GM12864 (cell line): ENCODE measurements at regions not wholly inside any gene's neighbourhood (a gene's known extent, or its start where the extent isn't known, plus 50 kb on each side); places are given as distances from the start of the nearest gene placed in this dataset.

ENCODE experiments used
- DNase-seq: peaks from one replicate; pipeline ENCODE4 v3.0.0-alpha.2; 2011; ENCODE audit warnings: low read depth
- H3K4me3 ChIP-seq: 2 replicates; pipeline ENCODE4 v1.5.1; 2011; ENCODE audit warnings: mild to moderate bottlenecking, low read depth, low read length, control low read depth
- CTCF ChIP-seq: IDR thresholded peaks from 2 replicates; pipeline ENCODE4 v1.5.1; 2011; ENCODE audit warnings: low read depth, mild to moderate bottlenecking, moderate library complexity, low read length, control low read depth, inconsistent platforms; ENCODE audit errors: missing control alignments

DNA sequence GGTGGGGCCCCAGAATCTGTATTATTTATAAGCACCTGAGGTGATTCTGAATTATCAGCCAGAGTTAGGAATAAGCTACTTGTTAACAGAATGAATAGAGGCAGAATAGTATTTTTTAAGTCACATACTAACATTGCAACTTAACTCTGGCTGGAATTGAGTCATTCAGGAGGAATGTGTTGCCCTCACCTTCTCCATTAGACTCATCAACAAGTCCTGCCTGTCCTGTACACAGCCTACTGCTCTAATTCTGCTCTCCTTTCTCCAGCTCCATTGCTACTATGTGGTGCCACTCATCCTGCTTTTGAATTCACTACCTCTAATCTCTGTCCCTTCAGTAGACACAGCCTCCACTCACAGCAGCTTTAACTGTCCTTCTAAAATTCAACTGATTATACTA lies 669.4 kb downstream of the DHX35 start:
- no peak for TF ChIP-seq CTCF
- H3K4me3 ChIP-seq = no peak overlapping the region
- no peak for DNase-seq

DNA sequence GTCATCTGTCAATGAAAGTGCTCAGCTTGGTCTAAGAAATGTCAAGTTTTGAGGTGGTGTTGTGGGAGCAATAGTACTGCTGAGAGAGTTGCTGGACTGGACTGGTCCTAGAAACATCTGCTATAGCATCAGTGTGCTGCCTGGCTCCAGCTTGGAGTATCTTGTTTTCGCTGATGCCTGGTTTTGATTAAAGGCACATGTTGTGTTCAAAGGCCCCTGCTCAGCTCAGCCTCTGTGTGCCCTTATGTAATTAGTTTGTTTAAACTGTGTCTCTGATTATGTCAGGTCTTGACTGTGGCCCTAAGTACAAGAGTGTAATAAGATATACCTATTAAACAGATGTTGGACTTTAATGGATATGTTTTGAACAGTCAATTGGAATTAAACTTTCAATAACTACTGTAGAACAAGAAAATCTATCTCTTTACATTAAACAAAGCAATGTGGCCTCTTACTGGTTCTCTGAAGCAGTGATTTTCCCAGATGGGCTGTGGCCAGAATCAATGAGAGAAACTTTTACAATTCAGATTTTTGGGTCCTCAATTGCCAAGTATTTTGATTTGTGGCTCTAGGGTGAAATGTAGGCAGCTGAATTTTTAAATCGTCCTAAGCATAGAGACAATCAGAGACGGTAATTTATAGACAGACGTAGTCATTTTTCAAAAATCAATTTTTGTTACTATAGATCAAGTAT lies 668.2 kb downstream of the DHX35 start:
- TF ChIP-seq CTCF = no peak
- no peak for DNase-seq
- H3K4me3 ChIP-seq = no peak overlapping the region

DNA sequence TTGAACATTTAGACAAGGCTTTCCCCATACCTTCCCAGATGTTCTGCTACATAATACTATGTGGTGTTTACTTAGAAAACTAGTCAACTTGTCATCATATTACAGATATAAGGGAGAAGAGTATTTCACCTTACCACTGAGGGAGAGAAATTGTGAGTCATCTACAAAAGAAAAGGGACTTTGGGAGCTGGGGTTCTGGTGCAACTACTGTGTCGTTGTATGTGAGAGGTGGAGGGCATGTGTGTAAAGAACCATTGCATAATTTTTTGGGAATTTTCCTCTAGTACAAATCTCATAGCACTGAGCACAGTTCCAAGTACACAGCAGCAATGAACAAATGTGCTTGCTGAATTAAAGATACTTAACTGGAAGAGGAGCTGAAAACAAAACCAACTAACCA lies 665.6 kb downstream of the DHX35 start:
- TF ChIP-seq CTCF = no peak
- H3K4me3 ChIP-seq = no peak overlapping the region
- DNase-seq = no peak

GRCh38 chr20:39624316-39624715 lies 662.2 kb downstream of the DHX35 start:
- TF ChIP-seq CTCF = no peak

GRCh38 chr20:39623584-39624234 lies 661.6 kb downstream of the DHX35 start:
- no peak for TF ChIP-seq CTCF
- no peak for DNase-seq
- H3K4me3 ChIP-seq = no peak overlapping the region

More at GRCh38 chr20:39624316-39624715, 662.2 kb downstream of the DHX35 start:
- H3K4me3 ChIP-seq = no peak overlapping the region
- no peak for DNase-seq

- no peak for TF ChIP-seq CTCF
- DNase-seq = no peak
Measured at GRCh38 chr20:39619271-39619785, 657.2 kb downstream of the DHX35 start.

More at GRCh38 chr20:39619271-39619785, 657.2 kb downstream of the DHX35 start:
- H3K4me3 ChIP-seq = no peak overlapping the region
